Gastrocnemius medialis (tissue), 4 donors: ENCODE measurements at regions not wholly inside any gene's neighbourhood (a gene's known extent, or its start where the extent isn't known, plus 50 kb on each side); places are given as distances from the start of the nearest gene placed in this dataset.

ENCODE experiments used
- ATAC-seq, 2 donors: fragments of 150-250 bp; one replicate each; pipeline ENCODE4 v1.9.1; 2016
- DNase-seq, 2 donors: peaks; one replicate each; pipeline ENCODE4 v3.0.0-alpha.2; 2019
- H3K27ac ChIP-seq, 4 donors: fragments of 200-600 bp; sonication (generic); 1 replicate in 1 of 4; 2 replicates in 3 of 4; pipeline ENCODE4 v1.5.1; 2016 to 2018; ENCODE audit warnings: mild to moderate bottlenecking in 2 of 4, moderate library complexity in 1 of 4
- H3K27me3 ChIP-seq, 3 donors: fragments of 200-600 bp; sonication (generic) in 2 of 3; 1 replicate in 1 of 3; 2 replicates in 2 of 3; pipeline versions ENCODE4 v1.5.1 to v1.6.0; 2016 to 2019; ENCODE audit warnings: mild to moderate bottlenecking in 1 of 3, moderate library complexity in 1 of 3
- H3K36me3 ChIP-seq, 2 donors: fragments of 200-600 bp; sonication (generic) in 1 of 2; one replicate each; pipeline ENCODE4 v1.5.1; 2017 to 2018
- H3K4me1 ChIP-seq, 2 donors: fragments of 200-600 bp; sonication (generic) in 1 of 2; one replicate each; pipeline ENCODE4 v1.5.1; 2016 to 2017; ENCODE audit warnings: mild to moderate bottlenecking in 2 of 2
- H3K4me3 ChIP-seq, 4 donors: fragments of 200-600 bp; sonication (generic) in 3 of 4; 1 replicate in 1 of 4; 2 replicates in 3 of 4; pipeline ENCODE4 v1.5.1; 2016 to 2019; ENCODE audit warnings: mild to moderate bottlenecking in 2 of 4
- H3K9me3 ChIP-seq, 3 donors: fragments of 200-600 bp; sonication (generic) in 2 of 3; 1 replicate in 1 of 3; 2 replicates in 2 of 3; pipeline ENCODE4 v1.5.1; 2016 to 2019
- CTCF ChIP-seq, 5 experiments: fragments of 450-650 bp in 3 of 5; fragments of 200-600 bp in 2 of 5; sonication (generic) in 2 of 5; IDR thresholded peaks in 4 of 5; conservative IDR thresholded peaks in 1 of 5; 1 replicate in 4 of 5; 2 replicates in 1 of 5; pipeline ENCODE4 v1.5.1; 2016 to 2019; ENCODE audit warnings: antibody characterized with exemption in 5 of 5, mild to moderate bottlenecking in 3 of 5, moderate library complexity in 3 of 5
- POLR2A ChIP-seq, 2 donors: fragments of 450-650 bp; IDR thresholded peaks; one replicate each; pipeline ENCODE4 v1.6.1; 2017; ENCODE audit warnings: antibody characterized with exemption in 2 of 2, mild to moderate bottlenecking in 2 of 2, moderate library complexity in 2 of 2
- in situ Hi-C, 4 donors: fragments of 200-750 bp; cut with MboI; loops; one replicate each; pipeline versions ENCODE4 v1.15.0 to v1.8.0; 2017; ENCODE audit warnings: low sequenced_read_pairs in 4 of 4
- intact Hi-C: fragments of 100-400 bp; cut with DNase I; formaldehyde crosslinking; loops from one replicate; pipeline ENCODE4 v1.15.1; 2023; ENCODE audit warnings: low total_unique reads

GRCh38 chr1:172823534-172823933 is 164.6 kb downstream of the FASLG start:
- no peaks in the 10 kb centered on the region for H3K36me3 ChIP-seq
- peaks cover 0 to 2% of the 10 kb centered on the region in 2 donors for H3K4me1 ChIP-seq
- TF ChIP-seq CTCF (IDR thresholded peaks at IDR 0.05 in 4 of 5, conservative IDR thresholded peaks at IDR 0.05 in 1 of 5) (no peak), POLR2A (IDR thresholded peaks at IDR 0.05) (no peak)
- no peaks in the 10 kb centered on the region for H3K9me3 ChIP-seq
- H3K27me3 ChIP-seq = no peaks in the 10 kb centered on the region
- in situ Hi-C loops = loop anchor here in 2 of 4 donors (10.0 to 25.0 kb wide), 2 partner anchors 79 to 389 kb away; partner anchors contain the start of gene TNFSF4 (in 1 of the 2)
- intact Hi-C loops = no loop called here
- ATAC-seq = peak; percentile 70 to 74
- no peak overlapping the region for H3K4me3 ChIP-seq
- H3K27ac ChIP-seq = peak overlapping the region; percentile 5 to 58 (median 38)
- peak; percentile 12 to 44 for DNase-seq

- H3K27me3 ChIP-seq = no peaks in the 10 kb centered on the region
- H3K9me3 ChIP-seq = no peaks in the 10 kb centered on the region
- DNase-seq (peak in 1 of 2 donors; percentile 15), ATAC-seq (peak; percentile 55 to 63)
- intact Hi-C loops = loop anchor here (2.0 kb wide), 1 partner anchor 79 kb away; no protein-coding TSS in a partner anchor
- in situ Hi-C loops = loop anchor here in 2 of 4 donors (10.0 to 25.0 kb wide), 2 partner anchors 79 to 388 kb away; partner anchors contain the start of gene TNFSF4 (in 1 of the 2)
- H3K4me1 ChIP-seq = no peaks in the 10 kb centered on the region
- TF ChIP-seq CTCF (IDR thresholded peaks at IDR 0.05 in 4 of 5, conservative IDR thresholded peaks at IDR 0.05 in 1 of 5) = no peak
- no peak for TF ChIP-seq POLR2A (IDR thresholded peaks at IDR 0.05)
- H3K4me3 ChIP-seq = no peak overlapping the region
- peak overlapping the region in 3 of 4 donors; percentile 37 to 58 (median 40) for H3K27ac ChIP-seq
- H3K36me3 ChIP-seq = no peaks in the 10 kb centered on the region
Measured at GRCh38 chr1:172824209-172824608, 165.3 kb downstream of the FASLG start.

GRCh38 chr1:172826096-172826741 is 167.3 kb downstream of the FASLG start:
- in situ Hi-C loops = loop anchor here in 2 of 4 donors (5.0 to 10.0 kb wide), 3 partner anchors 79 to 376 kb away; no protein-coding TSS in a partner anchor
- DNase-seq = peak; percentile 32 to 37

GRCh38 chr1:172827301-172827700 is 168.4 kb downstream of the FASLG start:
- H3K4me3 ChIP-seq = no peak overlapping the region
- no peak for ATAC-seq

More at GRCh38 chr1:172826096-172826741, 167.3 kb downstream of the FASLG start:
- ATAC-seq = peak; percentile 73 to 81
- no peaks in the 10 kb centered on the region for H3K36me3 ChIP-seq
- peak in 3 of 5 experiments; percentile 29 to 43 (median 35) for TF ChIP-seq CTCF (IDR thresholded peaks at IDR 0.05 in 4 of 5, conservative IDR thresholded peaks at IDR 0.05 in 1 of 5)
- peak in 1 of 2 donors; percentile 34 for TF ChIP-seq POLR2A (IDR thresholded peaks at IDR 0.05)
- no peaks in the 10 kb centered on the region for H3K9me3 ChIP-seq
- intact Hi-C loops = loop anchor here (2.0 kb wide), 1 partner anchor 377 kb away; no protein-coding TSS in a partner anchor
- H3K4me1 ChIP-seq = no peaks in the 10 kb centered on the region
- peak overlapping the region; percentile 62 to 76 (median 66) for H3K27ac ChIP-seq
- H3K4me3 ChIP-seq = peak overlapping the region in 2 of 4 donors; percentile 10 to 18
- H3K27me3 ChIP-seq = no peaks in the 10 kb centered on the region

More at GRCh38 chr1:172827301-172827700, 168.4 kb downstream of the FASLG start:
- no peaks in the 10 kb centered on the region for H3K27me3 ChIP-seq
- TF ChIP-seq POLR2A (IDR thresholded peaks at IDR 0.05) (no peak), CTCF (IDR thresholded peaks at IDR 0.05 in 4 of 5, conservative IDR thresholded peaks at IDR 0.05 in 1 of 5) (no peak)
- no peaks in the 10 kb centered on the region for H3K4me1 ChIP-seq
- in situ Hi-C loops (loop anchor here in 2 of 4 donors (5.0 to 10.0 kb wide), 3 partner anchors 80 to 375 kb away; no protein-coding TSS in a partner anchor), intact Hi-C loops (loop anchor here (2.0 kb wide), 1 partner anchor 376 kb away; no protein-coding TSS in a partner anchor)
- no peaks in the 10 kb centered on the region for H3K9me3 ChIP-seq
- DNase-seq = no peak
- H3K36me3 ChIP-seq = no peaks in the 10 kb centered on the region
- peak overlapping the region; percentile 62 to 76 (median 66) for H3K27ac ChIP-seq
